IPS-20b (cell line): ENCODE measurements at regions not wholly inside any gene's neighbourhood (a gene's known extent, or its start where the extent isn't known, plus 50 kb on each side); places are given as distances from the start of the nearest gene placed in this dataset.
"Not testable (repeated sequence)": the region's sequence is repeated elsewhere in the genome, so short reads cannot be mapped to it uniquely, and the experiment has no call there.

Experiments used
- H3K27ac ChIP-seq: one replicate; pipeline ENCODE4 v1.5.1; 2013; ENCODE audit warnings: low read length
- H3K27me3 ChIP-seq: 2 replicates; pipeline ENCODE4 v1.6.1; 2013; ENCODE audit warnings: mild to moderate bottlenecking, low read length, inconsistent platforms; ENCODE audit not compliant: insufficient read depth
- H3K36me3 ChIP-seq: 2 replicates; pipeline ENCODE4 v1.6.1; 2013; ENCODE audit warnings: low read depth, mild to moderate bottlenecking, inconsistent platforms, low read length, moderate library complexity; ENCODE audit not compliant: insufficient read depth
- H3K4me1 ChIP-seq: 2 replicates; pipeline ENCODE4 v1.6.1; 2013; ENCODE audit warnings: mild to moderate bottlenecking, control low read depth, inconsistent platforms, low read length, moderate library complexity; ENCODE audit not compliant: insufficient read depth
- H3K4me3 ChIP-seq: 2 replicates; pipeline ENCODE4 v1.5.1; 2013; ENCODE audit warnings: mild to moderate bottlenecking, low read length, inconsistent platforms
- H3K9ac ChIP-seq: 2 replicates; pipeline ENCODE4 v1.6.1; 2013; ENCODE audit warnings: low read depth, mild to moderate bottlenecking, inconsistent platforms, low read length, moderate library complexity
- H3K9me3 ChIP-seq: 2 replicates; pipeline ENCODE4 v1.6.1; 2013; ENCODE audit warnings: mild to moderate bottlenecking, low read depth, low read length, inconsistent platforms; ENCODE audit not compliant: insufficient read depth

DNA sequence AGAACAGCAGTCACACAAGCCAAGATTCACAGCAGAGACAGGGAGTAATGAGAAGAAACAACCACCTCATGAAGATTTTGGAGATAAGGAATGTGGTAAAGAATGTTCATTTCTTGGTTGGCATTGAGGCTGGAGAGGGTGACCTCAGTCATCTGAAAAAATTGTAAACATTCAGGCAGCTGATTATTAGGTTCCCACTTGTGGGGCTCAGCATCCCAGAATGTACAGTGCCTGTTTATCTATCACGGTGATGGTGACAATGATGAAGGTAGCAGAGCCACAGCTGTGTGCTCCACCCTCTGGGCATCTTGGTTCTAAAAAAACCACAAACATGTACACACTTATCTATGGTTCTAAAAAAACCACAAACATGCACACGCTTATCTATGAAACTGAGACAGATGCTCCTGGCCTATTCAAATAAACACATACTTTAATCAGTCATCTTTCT, 143.9 kb upstream of the MOCS2 start:
- H3K27ac ChIP-seq, result no peak overlapping the region
- no peak overlapping the region for H3K9ac ChIP-seq
- H3K36me3 ChIP-seq, result no peaks in the 10 kb centered on the region
- H3K4me3 ChIP-seq, result no peak overlapping the region
- H3K4me1 ChIP-seq, result no peaks in the 10 kb centered on the region
- no peaks in the 10 kb centered on the region for H3K27me3 ChIP-seq
- no peaks in the 10 kb centered on the region for H3K9me3 ChIP-seq

DNA sequence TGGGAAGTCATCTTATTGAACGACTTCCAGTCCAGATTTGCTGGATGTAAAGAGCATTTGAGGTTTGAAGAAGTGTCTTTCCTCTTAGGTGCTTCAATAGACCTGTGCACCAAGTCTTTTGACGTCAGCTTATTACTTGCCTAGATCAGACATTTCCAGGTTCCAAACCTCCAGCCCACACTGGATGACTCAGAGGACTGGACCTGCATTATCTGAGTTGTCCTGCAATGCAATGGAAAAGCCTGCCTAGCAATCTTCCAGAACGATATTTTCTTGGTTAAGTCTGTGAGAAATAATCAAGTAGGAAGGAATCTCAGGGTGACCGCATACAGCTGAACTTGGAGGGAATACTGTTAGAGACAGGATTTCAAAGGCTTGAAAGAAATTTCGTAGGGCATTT, 147.2 kb upstream of the MOCS2 start:
- H3K4me3 ChIP-seq, result no peak overlapping the region
- H3K9me3 ChIP-seq, result no peaks in the 10 kb centered on the region
- H3K36me3 ChIP-seq, result no peaks in the 10 kb centered on the region
- H3K27ac ChIP-seq, result no peak overlapping the region
- H3K4me1 ChIP-seq, result no peaks in the 10 kb centered on the region
- H3K27me3 ChIP-seq, result no peaks in the 10 kb centered on the region
- no peak overlapping the region for H3K9ac ChIP-seq

DNA sequence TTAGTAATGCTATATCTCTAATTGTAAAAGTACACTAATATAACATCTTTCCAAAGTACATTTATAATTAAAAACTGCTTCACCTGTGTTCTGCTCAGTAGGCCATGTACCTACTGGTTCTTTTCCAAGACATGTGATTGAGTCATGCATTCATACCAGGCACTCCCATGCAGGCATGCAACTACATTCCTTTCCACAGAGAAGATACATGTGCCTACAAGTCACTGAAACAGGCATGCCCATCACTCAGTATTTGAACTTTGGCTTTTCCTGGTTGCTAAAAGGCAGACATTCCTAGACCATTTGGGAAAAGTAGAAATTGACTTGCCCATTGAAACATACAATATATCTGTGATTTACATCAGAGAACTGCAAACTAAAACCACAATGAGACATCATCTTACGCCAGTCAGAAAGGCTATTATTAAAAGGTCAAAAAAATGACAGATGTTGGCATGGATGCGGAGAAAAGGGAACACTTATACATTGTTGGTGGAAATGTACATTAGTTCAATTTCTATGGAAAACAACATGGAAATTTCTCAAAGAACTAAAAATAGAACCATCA, 148.3 kb upstream of the MOCS2 start:
- Histone ChIP-seq H3K9ac (no peak overlapping the region), H3K27ac (no peak overlapping the region), H3K36me3 (no peaks in the 10 kb centered on the region), H3K4me1 (no peaks in the 10 kb centered on the region), H3K27me3 (no peaks in the 10 kb centered on the region), H3K9me3 (no peaks in the 10 kb centered on the region), H3K4me3 (no peak overlapping the region)

DNA sequence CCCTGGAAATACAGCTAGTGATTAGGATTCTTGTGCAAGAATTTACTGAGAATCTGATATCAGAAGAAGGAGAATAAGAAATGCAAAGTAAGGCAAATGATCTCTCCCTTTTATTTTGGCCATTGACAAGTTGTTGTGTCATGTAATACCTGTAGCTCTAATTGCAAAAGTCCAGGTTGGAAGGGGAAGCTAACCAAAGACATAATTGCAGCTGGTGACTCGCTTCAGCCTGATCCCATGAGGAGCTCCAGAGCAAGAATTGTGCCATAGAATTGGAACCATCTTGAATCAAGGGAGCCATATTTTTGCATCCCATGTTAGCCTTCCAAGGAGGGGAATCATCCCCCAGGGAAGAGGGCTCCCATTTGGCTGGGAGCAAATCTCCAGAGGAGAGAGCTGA, 149.6 kb upstream of the MOCS2 start:
- H3K4me3 ChIP-seq, result no peak overlapping the region
- no peak overlapping the region for H3K27ac ChIP-seq
- no peaks in the 10 kb centered on the region for H3K4me1 ChIP-seq
- no peaks in the 10 kb centered on the region for H3K27me3 ChIP-seq
- no peak overlapping the region for H3K9ac ChIP-seq
- no peaks in the 10 kb centered on the region for H3K9me3 ChIP-seq
- H3K36me3 ChIP-seq, result no peaks in the 10 kb centered on the region

DNA sequence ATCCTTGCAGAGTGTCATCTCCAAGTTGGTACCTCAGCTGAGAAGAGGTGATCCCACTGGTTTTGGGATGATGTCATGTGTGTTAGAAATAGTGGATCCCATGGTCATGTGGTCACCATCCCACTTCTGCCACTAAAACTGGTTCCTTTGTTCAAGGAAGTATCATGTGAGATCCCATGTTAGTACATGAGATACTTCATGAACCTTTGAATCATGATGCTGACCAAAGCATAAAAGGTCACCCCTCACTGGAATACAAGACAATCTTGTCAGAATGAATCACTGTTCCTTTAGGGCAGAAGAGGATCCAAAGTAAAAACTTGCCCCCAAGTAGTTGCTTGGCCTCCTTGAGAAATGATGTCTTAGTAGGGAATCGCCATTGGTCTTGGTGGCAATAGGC, 150.9 kb upstream of the MOCS2 start:
- Histone ChIP-seq H3K27me3 (no peaks in the 10 kb centered on the region), H3K9me3 (no peaks in the 10 kb centered on the region), H3K4me3 (no peak overlapping the region), H3K27ac (no peak overlapping the region), H3K4me1 (no peaks in the 10 kb centered on the region), H3K9ac (no peak overlapping the region), H3K36me3 (no peaks in the 10 kb centered on the region)

DNA sequence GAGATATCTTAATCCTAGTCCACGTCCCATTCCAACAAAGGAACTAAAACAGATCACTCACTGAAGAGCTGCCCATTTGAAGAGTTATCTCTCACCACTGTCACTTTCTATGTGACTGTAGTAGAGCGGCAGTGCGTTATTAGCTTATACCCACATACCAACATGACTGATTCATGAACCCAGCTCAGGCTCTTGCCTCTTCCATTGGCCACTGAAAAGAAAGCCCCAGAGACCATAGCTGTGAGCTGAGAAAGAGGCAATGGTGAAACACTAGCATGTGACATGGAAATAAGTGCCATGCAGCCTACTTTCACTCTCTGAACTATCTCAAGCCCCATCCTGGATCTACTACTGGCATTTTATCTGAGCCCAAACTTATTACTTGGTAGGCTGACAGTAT, 151.7 kb upstream of the MOCS2 start:
- Histone ChIP-seq H3K9ac (no peak overlapping the region), H3K36me3 (no peaks in the 10 kb centered on the region), H3K27ac (no peak overlapping the region), H3K4me3 (no peak overlapping the region), H3K4me1 (no peaks in the 10 kb centered on the region), H3K9me3 (no peaks in the 10 kb centered on the region), H3K27me3 (no peaks in the 10 kb centered on the region)

DNA sequence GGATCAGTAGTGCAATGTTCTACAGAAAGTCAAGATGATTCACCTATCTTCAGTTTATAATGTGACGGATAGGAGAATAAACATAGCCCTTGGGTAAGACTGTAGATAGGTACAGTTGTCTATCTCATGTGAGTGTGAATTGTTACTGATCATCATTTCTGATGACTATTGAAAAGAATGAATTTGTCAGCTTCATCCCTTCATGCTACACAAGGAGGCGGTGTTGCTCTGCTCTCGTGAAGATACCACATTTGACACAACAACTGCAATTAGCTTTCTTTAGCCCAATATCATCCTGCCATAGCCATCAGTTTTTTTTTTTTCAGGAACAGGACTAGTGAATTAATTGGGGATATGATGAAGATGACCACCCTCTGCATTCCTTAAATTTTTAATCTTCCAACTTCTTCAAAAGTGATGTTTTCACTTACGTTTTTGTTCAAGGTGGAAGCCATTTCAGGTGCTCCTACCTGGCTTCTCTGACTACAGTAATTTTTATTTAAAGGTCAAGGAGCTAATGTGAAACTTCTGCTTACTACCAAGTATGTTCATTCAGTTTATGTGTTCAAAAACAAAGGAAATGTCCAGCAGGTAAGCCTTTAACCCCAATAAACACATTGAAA, 152.9 kb upstream of the MOCS2 start:
- Histone ChIP-seq H3K4me1 (no peaks in the 10 kb centered on the region), H3K36me3 (no peaks in the 10 kb centered on the region), H3K4me3 (no peak overlapping the region), H3K9me3 (peaks cover 5% of the 10 kb centered on the region; the same call in 1 of the 2 replicates), H3K9ac (no peak overlapping the region), H3K27ac (no peak overlapping the region), H3K27me3 (no peaks in the 10 kb centered on the region)

DNA sequence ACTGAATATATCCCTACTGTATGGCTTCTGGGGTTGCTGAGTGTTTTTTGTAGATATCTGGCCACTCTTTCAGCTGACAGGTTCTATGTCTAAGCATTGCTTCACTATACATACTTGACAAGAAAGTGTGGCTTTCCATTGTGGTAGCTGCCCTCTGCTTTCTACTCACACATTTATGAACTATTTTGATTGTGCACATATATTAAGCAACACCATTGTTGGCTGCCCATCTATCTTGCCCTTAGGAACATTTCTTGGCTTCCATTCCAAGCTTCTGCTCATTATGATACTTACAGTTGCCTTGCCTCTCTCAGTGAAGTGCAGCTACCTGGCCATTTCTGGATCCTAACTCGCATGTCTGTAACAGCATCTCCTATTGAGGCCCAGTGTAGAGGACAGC, 153.6 kb upstream of the MOCS2 start:
- Histone ChIP-seq H3K9ac (no peak overlapping the region), H3K27ac (no peak overlapping the region), H3K9me3 (peaks cover 12% of the 10 kb centered on the region)

DNA sequence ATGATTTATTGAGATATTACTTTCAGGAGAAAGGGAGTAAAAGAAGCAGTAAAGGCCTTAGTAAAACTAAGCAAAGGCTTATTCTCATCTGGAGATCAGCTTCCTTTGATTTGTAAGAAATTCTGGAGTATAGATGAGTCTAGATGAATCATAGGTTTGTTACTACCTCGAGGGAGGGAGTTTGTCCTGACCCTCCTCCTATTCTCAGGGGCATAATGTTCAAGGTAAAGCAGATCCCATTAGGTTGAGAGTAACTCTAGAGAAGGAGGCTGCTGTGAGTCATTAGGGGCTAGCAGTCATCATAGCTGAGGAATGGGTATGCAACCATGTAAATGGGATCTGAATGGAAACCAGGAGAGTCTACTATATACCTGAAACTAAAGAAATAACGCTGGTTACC, 155.5 kb upstream of the MOCS2 start:
- peaks cover 14% of the 10 kb centered on the region for H3K9me3 ChIP-seq
- H3K4me3 ChIP-seq, result no peak overlapping the region
- H3K27ac ChIP-seq, result no peak overlapping the region
- no peaks in the 10 kb centered on the region for H3K36me3 ChIP-seq
- no peaks in the 10 kb centered on the region for H3K27me3 ChIP-seq
- no peaks in the 10 kb centered on the region for H3K4me1 ChIP-seq
- no peak overlapping the region for H3K9ac ChIP-seq

More for the DNA sequence above, 153.6 kb upstream of the MOCS2 start:
- Histone ChIP-seq H3K36me3 (no peaks in the 10 kb centered on the region), H3K27me3 (no peaks in the 10 kb centered on the region), H3K4me1 (no peaks in the 10 kb centered on the region), H3K4me3 (no peak overlapping the region)

DNA sequence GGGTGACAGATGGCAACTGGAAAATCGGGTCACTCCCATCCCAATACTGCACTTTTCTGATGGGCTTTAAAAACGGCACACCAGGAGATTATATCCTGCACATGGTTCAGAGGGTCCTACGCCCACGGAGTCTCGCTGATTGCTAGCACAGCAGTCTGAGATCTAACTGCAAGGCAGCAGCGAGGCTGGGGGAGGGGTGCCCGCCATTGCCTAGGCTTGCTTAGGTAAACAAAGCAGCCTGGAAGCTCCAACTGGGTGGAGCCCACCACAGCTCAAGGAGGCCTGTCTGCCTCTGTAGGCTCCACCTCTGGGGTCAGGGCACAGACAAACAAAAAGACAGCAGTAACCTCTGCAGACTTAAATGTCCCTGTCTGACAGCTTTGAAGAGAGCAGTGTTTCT, 158.7 kb upstream of the MOCS2 start:
- H3K9ac ChIP-seq, result not testable (repeated sequence)

DNA sequence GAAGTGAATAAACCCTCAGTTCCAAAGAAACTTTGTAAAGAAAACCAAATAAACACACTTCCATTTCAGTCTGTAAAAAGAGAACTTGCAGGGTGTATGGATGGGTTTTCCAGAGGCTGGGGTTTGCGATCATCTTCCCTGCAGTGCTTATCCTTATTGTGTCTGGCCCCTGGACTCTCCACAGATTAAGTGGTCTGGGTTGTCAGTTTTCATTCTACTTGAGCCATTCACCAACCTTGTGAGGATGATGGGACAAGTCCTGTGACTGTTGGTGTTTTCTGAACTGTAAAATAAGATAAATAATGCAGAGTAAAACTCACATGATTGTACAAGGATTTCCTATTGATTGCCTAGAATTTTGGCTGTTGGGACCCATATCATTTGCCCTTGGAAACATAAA, 166.1 kb upstream of the MOCS2 start:
- Histone ChIP-seq H3K9me3 (no peaks in the 10 kb centered on the region), H3K4me3 (no peak overlapping the region), H3K4me1 (no peaks in the 10 kb centered on the region), H3K27ac (no peak overlapping the region), H3K9ac (no peak overlapping the region), H3K36me3 (no peaks in the 10 kb centered on the region), H3K27me3 (no peaks in the 10 kb centered on the region)

More for the DNA sequence above, 158.7 kb upstream of the MOCS2 start:
- H3K36me3 ChIP-seq, H3K4me1 ChIP-seq, H3K4me3 ChIP-seq, H3K27ac ChIP-seq, H3K27me3 ChIP-seq: not testable (repeated sequence)
- peaks cover 14% of the 10 kb centered on the region for H3K9me3 ChIP-seq

DNA sequence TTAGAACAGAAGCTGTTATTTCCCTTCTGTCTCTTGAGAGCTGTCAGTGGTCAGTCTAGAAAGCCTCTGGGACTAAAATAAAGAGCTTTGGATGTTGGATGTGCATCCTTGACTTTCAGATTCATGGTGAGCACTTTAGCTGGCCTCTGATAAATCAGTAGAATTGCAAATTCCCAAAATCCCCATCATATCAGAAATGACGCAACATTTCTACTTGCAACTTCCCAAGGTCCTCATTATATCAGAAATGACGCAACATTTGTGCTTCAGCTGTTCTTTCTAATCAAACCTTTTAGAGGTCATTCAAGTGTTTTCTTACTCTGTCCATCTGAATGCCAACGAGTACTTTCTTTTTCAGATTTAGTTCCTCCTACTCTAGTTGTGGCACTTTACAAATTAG, 167.3 kb upstream of the MOCS2 start:
- H3K4me3 ChIP-seq, result no peak overlapping the region
- no peaks in the 10 kb centered on the region for H3K9me3 ChIP-seq
- no peaks in the 10 kb centered on the region for H3K27me3 ChIP-seq
- no peaks in the 10 kb centered on the region for H3K4me1 ChIP-seq
- H3K36me3 ChIP-seq, result no peaks in the 10 kb centered on the region
- H3K27ac ChIP-seq, result no peak overlapping the region
- H3K9ac ChIP-seq, result no peak overlapping the region
